NCI-H128 (cell line): ENCODE measurements at regions not wholly inside any gene's neighbourhood (a gene's known extent, or its start where the extent isn't known, plus 50 kb on each side); places are given as distances from the start of the nearest gene placed in this dataset.
"Not testable (repeated sequence)": the region's sequence is repeated elsewhere in the genome, so short reads cannot be mapped to it uniquely, and the experiment has no call there.

Source experiments
- DNase-seq: peaks from one replicate; lab custom pipeline; 2025; ENCODE audit not compliant: unreplicated experiment; lab: John Stamatoyannopoulos, UW

GRCh38 chr6:27747637-27748036, 164.6 kb downstream of the OR2B2 start:
- no peak for DNase-seq

- not testable (repeated sequence) for DNase-seq
Measured at GRCh38 chr6:27746860-27747259, 165.3 kb downstream of the OR2B2 start.

- DNase-seq: no peak
Measured at GRCh38 chr6:27743787-27744186, 168.4 kb downstream of the OR2B2 start.

- DNase-seq: no peak
Measured at GRCh38 chr6:27742833-27743573, 169.2 kb downstream of the OR2B2 start.

GRCh38 chr6:27739902-27740301, 172.3 kb downstream of the OR2B2 start:
- DNase-seq: not testable (repeated sequence)

GRCh38 chr6:27736686-27737085, 175.5 kb downstream of the OR2B2 start:
- no peak for DNase-seq

GRCh38 chr6:27728442-27728841, 183.8 kb downstream of the OR2B2 start:
- DNase-seq: no peak

- no peak for DNase-seq
Measured at GRCh38 chr6:27726619-27727023, 185.6 kb downstream of the OR2B2 start.

GRCh38 chr6:27720607-27721580, 191.3 kb downstream of the OR2B2 start:
- no peak for DNase-seq

- DNase-seq: not testable (repeated sequence)
Measured at GRCh38 chr6:27719039-27719438, 193.2 kb downstream of the OR2B2 start.

GRCh38 chr6:27706431-27706830, 205.8 kb downstream of the OR2B2 start:
- no peak for DNase-seq

GRCh38 chr6:27700337-27700736, 211.9 kb downstream of the OR2B2 start:
- no peak for DNase-seq

- DNase-seq: no peak
Measured at GRCh38 chr6:27694547-27694874, 217.7 kb downstream of the OR2B2 start.

GRCh38 chr6:27693766-27694546, 218.2 kb downstream of the OR2B2 start:
- DNase-seq: no peak

- not testable (repeated sequence) for DNase-seq
Measured at GRCh38 chr6:27692133-27692532, 219.2 kb upstream of the ZNF184 start.

GRCh38 chr6:27688014-27688586, 215.2 kb upstream of the ZNF184 start:
- DNase-seq: peak; percentile 72

GRCh38 chr6:27687154-27688013, 214.5 kb upstream of the ZNF184 start:
- peak; percentile 65 for DNase-seq

GRCh38 chr6:27685279-27685678, 212.4 kb upstream of the ZNF184 start:
- DNase-seq: no peak

- no peak for DNase-seq
Measured at GRCh38 chr6:27684264-27685211, 211.6 kb upstream of the ZNF184 start.
